ENCODE measurements at regions not wholly inside any gene's neighbourhood (a gene's known extent, or its start where the extent isn't known, plus 50 kb on each side); places are given as distances from the start of the nearest gene placed in this dataset.
"Not testable (repeated sequence)": the region's sequence is repeated elsewhere in the genome, so short reads cannot be mapped to it uniquely, and the experiment has no call there.

GRCh38 chr3:67940210-67940952, 286.0 kb upstream of the SUCLG2 start:
- no peaks in the 10 kb centered on the region for H3K36me3 ChIP-seq (ENCODE audit: insufficient read depth in 1 of 2, low read depth in 1 of 2)
- no peak for DNase-seq
- peaks cover 2% of the 10 kb centered on the region for H3K9me3 ChIP-seq
- no peaks in the 10 kb centered on the region for H3K4me1 ChIP-seq
- intact Hi-C loops (cut with DNase I) = no loop called here
- WGBS, 3 donors = 64 to 65% (median 65%) methylated on average over 2 of the region's 2 CpGs
- TF ChIP-seq CTCF (IDR thresholded peaks at IDR 0.05) = no peak
- no peak overlapping the region for H3K27ac ChIP-seq
- no peaks in the 10 kb centered on the region for H3K27me3 ChIP-seq (ENCODE audit: insufficient read depth in 3 of 3, low read length in 2 of 3)
- no peak for ATAC-seq
- H3K4me3 ChIP-seq = no peak overlapping the region

GRCh38 chr3:67937498-67938118, 283.2 kb upstream of the SUCLG2 start:
- DNase-seq (no peak), ATAC-seq (no peak)
- TF ChIP-seq CTCF (IDR thresholded peaks at IDR 0.05) = no peak
- intact Hi-C loops (cut with DNase I) = no loop called here
- WGBS, 3 donors = 58 to 95% (median 92%) methylated on average over 1 of the region's 1 CpG
- Histone ChIP-seq H3K4me1 (no peaks in the 10 kb centered on the region), H3K27ac (no peak overlapping the region), H3K36me3 (ENCODE audit: insufficient read depth in 1 of 2, low read depth in 1 of 2) (no peaks in the 10 kb centered on the region), H3K27me3 (ENCODE audit: insufficient read depth in 3 of 3, low read length in 2 of 3) (no peaks in the 10 kb centered on the region), H3K9me3 (peaks cover 5% of the 10 kb centered on the region), H3K4me3 (no peak overlapping the region)

GRCh38 chr3:67930394-67930793, 276.0 kb upstream of the SUCLG2 start:
- 88 to 93% (median 92%) methylated on average over 4 of the region's 4 CpGs for WGBS, 3 donors
- H3K4me1 ChIP-seq; H3K36me3 ChIP-seq (ENCODE audit: insufficient read depth in 1 of 2, low read depth in 1 of 2); intact Hi-C loops (cut with DNase I); H3K9me3 ChIP-seq; H3K27me3 ChIP-seq (ENCODE audit: insufficient read depth in 3 of 3, low read length in 2 of 3); DNase-seq; H3K4me3 ChIP-seq; H3K27ac ChIP-seq; ATAC-seq: not testable (repeated sequence)

- Histone ChIP-seq H3K9me3 (no peaks in the 10 kb centered on the region), H3K27ac (no peak overlapping the region), H3K4me3 (no peak overlapping the region), H3K27me3 (ENCODE audit: insufficient read depth in 3 of 3, low read length in 2 of 3) (no peaks in the 10 kb centered on the region), H3K36me3 (ENCODE audit: insufficient read depth in 1 of 2, low read depth in 1 of 2) (no peaks in the 10 kb centered on the region), H3K4me1 (no peaks in the 10 kb centered on the region)
- TF ChIP-seq CTCF (IDR thresholded peaks at IDR 0.05) = no peak
- intact Hi-C loops (cut with DNase I) = no loop called here
- DNase-seq = no peak
- ATAC-seq = no peak
Measured at GRCh38 chr3:67923796-67924195, 269.4 kb upstream of the SUCLG2 start.

GRCh38 chr3:67920969-67921368, 266.6 kb upstream of the SUCLG2 start:
- TF ChIP-seq CTCF (IDR thresholded peaks at IDR 0.05) = no peak
- WGBS, 3 donors = 61 to 66% (median 65%) methylated on average over 7 of the region's 7 CpGs
- Histone ChIP-seq H3K27ac (no peak overlapping the region), H3K4me1 (no peaks in the 10 kb centered on the region), H3K36me3 (ENCODE audit: insufficient read depth in 1 of 2, low read depth in 1 of 2) (no peaks in the 10 kb centered on the region), H3K4me3 (no peak overlapping the region), H3K27me3 (ENCODE audit: insufficient read depth in 3 of 3, low read length in 2 of 3) (no peaks in the 10 kb centered on the region), H3K9me3 (no peaks in the 10 kb centered on the region)
- ATAC-seq = no peak
- no peak for DNase-seq
- intact Hi-C loops (cut with DNase I) = no loop called here
